ENCODE measurements at regions not wholly inside any gene's neighbourhood (a gene's known extent, or its start where the extent isn't known, plus 50 kb on each side); places are given as distances from the start of the nearest gene placed in this dataset.

DNA sequence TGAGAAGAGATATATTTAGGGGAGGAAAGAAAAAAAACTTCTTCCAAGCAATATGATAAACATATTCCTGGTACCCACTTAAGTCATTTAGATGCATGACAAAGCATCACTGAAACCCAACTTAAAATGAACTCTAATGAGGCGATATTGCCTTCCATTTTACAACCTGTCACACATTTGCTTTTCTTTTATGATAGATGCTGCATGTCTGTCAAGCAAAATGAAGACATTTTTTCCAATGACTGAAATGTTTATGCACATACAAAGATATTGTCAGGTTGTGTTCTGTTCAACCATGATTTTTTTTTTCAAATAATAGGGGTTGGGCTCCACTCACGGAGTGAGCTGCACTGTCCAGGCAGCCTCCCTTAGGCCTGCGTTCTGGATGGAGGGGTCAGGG is 894.4 kb downstream of the SORCS3 start:
- H3K4me3 ChIP-seq (ENCODE audit: low read depth, low read length): no peak overlapping the region
- no peak for DNase-seq (ENCODE audit: low read depth)
- H3K27me3 ChIP-seq (ENCODE audit: control insufficient read depth, insufficient read depth, low read length): no peaks in the 10 kb centered on the region
- TF ChIP-seq, protein P1, sequence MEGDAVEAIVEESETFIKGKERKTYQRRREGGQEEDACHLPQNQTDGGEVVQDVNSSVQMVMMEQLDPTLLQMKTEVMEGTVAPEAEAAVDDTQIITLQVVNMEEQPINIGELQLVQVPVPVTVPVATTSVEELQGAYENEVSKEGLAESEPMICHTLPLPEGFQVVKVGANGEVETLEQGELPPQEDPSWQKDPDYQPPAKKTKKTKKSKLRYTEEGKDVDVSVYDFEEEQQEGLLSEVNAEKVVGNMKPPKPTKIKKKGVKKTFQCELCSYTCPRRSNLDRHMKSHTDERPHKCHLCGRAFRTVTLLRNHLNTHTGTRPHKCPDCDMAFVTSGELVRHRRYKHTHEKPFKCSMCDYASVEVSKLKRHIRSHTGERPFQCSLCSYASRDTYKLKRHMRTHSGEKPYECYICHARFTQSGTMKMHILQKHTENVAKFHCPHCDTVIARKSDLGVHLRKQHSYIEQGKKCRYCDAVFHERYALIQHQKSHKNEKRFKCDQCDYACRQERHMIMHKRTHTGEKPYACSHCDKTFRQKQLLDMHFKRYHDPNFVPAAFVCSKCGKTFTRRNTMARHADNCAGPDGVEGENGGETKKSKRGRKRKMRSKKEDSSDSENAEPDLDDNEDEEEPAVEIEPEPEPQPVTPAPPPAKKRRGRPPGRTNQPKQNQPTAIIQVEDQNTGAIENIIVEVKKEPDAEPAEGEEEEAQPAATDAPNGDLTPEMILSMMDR (IDR thresholded peaks at IDR 0.05; ENCODE audit: insufficient read depth, low read length, poor library complexity, severe bottlenecking): no peak
- no peaks in the 10 kb centered on the region for H3K36me3 ChIP-seq (ENCODE audit: control insufficient read depth, insufficient read depth, low read length)

DNA sequence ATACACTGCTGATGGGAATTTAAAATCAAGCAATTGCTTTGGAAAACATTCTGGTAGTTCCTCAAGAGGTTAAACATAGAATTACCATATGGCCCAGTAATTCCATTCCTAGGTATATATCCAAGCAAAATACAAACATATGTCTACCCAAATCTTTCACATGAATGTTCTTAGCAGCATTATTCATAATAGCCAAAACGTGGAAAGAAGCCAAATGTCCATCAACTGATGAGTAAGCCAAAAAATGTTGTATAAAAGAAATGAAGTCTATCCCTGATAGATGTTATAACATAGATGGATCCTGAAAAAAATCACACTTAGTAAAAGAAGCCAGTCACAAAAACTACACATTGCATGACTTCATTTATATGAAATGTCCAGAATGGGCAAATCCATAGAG is 893.0 kb downstream of the SORCS3 start:
- Histone ChIP-seq H3K27me3 (ENCODE audit: control insufficient read depth, insufficient read depth, low read length) (no peaks in the 10 kb centered on the region), H3K36me3 (ENCODE audit: control insufficient read depth, insufficient read depth, low read length) (no peaks in the 10 kb centered on the region), H3K4me3 (ENCODE audit: low read depth, low read length) (no peak overlapping the region)
- TF ChIP-seq, protein P1 (IDR thresholded peaks at IDR 0.05; ENCODE audit: insufficient read depth, low read length, poor library complexity, severe bottlenecking): no peak
- DNase-seq (ENCODE audit: low read depth): no peak

DNA sequence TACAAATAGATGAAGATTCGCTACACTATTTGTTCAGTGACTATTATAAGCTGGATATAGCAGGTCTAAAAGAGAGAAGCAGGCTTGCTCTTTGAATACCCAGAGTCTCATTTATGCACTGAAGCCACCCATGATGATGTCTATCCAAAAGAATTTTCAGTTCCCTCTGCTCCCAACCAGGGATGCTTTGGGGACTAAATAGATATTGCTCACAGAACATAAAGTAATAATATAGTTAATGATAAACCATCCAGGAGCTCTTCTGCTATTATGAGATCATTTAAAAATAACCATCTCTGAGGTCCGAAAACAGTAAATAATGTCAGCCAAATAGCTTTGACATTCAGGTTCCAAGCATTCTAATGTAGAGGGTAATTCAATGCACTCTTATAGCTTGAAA is 875.4 kb downstream of the SORCS3 start:
- TF ChIP-seq, protein P1 (IDR thresholded peaks at IDR 0.05; ENCODE audit: insufficient read depth, low read length, poor library complexity, severe bottlenecking): no peak
- no peak for DNase-seq (ENCODE audit: low read depth)
- Histone ChIP-seq H3K36me3 (ENCODE audit: control insufficient read depth, insufficient read depth, low read length) (no peaks in the 10 kb centered on the region), H3K27me3 (ENCODE audit: control insufficient read depth, insufficient read depth, low read length) (no peaks in the 10 kb centered on the region), H3K4me3 (ENCODE audit: low read depth, low read length) (no peak overlapping the region)

DNA sequence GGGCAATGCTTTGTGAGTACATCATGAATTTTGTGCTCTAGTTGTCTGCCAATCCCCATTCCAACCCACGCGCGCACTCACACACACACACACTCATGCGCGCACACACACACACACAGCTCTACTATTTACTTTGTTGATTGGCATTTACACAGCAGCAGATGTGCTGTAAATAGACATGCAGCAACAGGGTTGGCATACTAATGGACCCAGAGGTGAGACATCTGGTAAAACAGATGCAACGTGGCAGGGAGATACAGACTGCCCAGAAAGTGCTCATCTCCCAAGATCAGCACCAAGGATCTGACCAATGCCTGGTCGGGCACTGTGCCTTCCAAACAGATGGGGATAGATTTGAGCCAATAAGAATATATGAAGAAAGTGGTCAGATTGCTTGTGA is 873.0 kb downstream of the SORCS3 start:
- TF ChIP-seq, protein P1 (IDR thresholded peaks at IDR 0.05; ENCODE audit: insufficient read depth, low read length, poor library complexity, severe bottlenecking): no peak
- no peak overlapping the region for H3K4me3 ChIP-seq (ENCODE audit: low read depth, low read length)
- H3K27me3 ChIP-seq (ENCODE audit: control insufficient read depth, insufficient read depth, low read length): no peaks in the 10 kb centered on the region
- no peak for DNase-seq (ENCODE audit: low read depth)
- no peaks in the 10 kb centered on the region for H3K36me3 ChIP-seq (ENCODE audit: control insufficient read depth, insufficient read depth, low read length)

DNA sequence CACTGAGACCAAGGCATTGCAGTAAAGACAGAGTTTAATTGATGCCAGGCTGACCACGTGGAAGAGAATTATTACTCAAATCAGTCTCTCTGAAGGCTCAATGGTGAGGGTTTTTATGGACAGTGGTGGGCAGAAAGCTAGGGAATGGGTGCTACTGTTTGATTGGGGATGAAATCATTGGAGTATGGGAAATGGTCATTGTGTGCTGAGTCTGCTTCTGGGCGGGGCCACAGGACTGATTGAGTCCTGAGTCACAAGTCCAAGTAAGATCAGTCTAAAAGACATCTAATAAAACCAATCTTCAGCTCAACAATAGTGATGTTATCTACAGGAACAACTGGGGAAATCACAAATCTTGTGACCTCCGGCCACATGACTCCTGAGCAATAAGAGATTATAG is 868.4 kb downstream of the SORCS3 start:
- DNase-seq (ENCODE audit: low read depth): no peak
- Histone ChIP-seq H3K36me3 (ENCODE audit: control insufficient read depth, insufficient read depth, low read length) (no peaks in the 10 kb centered on the region), H3K4me3 (ENCODE audit: low read depth, low read length) (no peak overlapping the region), H3K27me3 (ENCODE audit: control insufficient read depth, insufficient read depth, low read length) (no peaks in the 10 kb centered on the region)
- TF ChIP-seq, protein P1 (IDR thresholded peaks at IDR 0.05; ENCODE audit: insufficient read depth, low read length, poor library complexity, severe bottlenecking): no peak

DNA sequence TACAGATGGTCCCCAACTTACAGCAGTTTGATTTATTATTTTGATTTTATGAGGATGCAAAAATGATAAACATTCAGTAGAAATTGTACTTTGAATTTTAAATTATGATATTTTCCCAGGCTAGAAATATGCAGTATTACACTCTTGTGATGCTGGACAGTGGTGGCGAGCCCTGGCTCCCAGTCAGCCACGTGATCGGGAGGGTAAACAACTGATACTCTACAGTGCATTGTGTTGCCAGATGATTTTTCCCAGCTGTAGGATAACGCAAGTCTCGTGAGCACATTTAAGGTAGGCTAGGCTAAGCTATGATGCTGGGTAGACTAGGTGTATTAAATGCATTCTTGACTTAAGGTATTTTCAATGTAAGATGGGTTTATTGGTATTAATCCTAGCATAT is 865.2 kb downstream of the SORCS3 start:
- TF ChIP-seq, protein P1 (IDR thresholded peaks at IDR 0.05; ENCODE audit: insufficient read depth, low read length, poor library complexity, severe bottlenecking): no peak
- Histone ChIP-seq H3K27me3 (ENCODE audit: control insufficient read depth, insufficient read depth, low read length) (no peaks in the 10 kb centered on the region), H3K36me3 (ENCODE audit: control insufficient read depth, insufficient read depth, low read length) (no peaks in the 10 kb centered on the region), H3K4me3 (ENCODE audit: low read depth, low read length) (no peak overlapping the region)
- DNase-seq (ENCODE audit: low read depth): no peak
